Panc1 (cell line): ENCODE measurements at regions not wholly inside any gene's neighbourhood (a gene's known extent, or its start where the extent isn't known, plus 50 kb on each side); places are given as distances from the start of the nearest gene placed in this dataset.

Experiments
- CTCF ChIP-seq: fragments of 450-650 bp; IDR thresholded peaks from 2 replicates; pipeline ENCODE4 v1.5.1; 2017; ENCODE audit warnings: mild to moderate bottlenecking
- POLR2AphosphoS5 ChIP-seq: IDR thresholded peaks from 2 replicates; pipeline ENCODE4 v1.6.1; 2012; ENCODE audit warnings: mild to moderate bottlenecking, low read depth, low read length, moderate library complexity
- REST ChIP-seq, 2 experiments: IDR thresholded peaks; 2 replicates each; pipeline ENCODE4 v1.6.1; 2011 to 2012; ENCODE audit warnings: low read depth in 2 of 2, control low read depth in 1 of 2, low read length in 1 of 2, mild to moderate bottlenecking in 1 of 2, moderate library complexity in 1 of 2; ENCODE audit not compliant: insufficient read depth in 1 of 2
- TCF7L2 ChIP-seq: IDR thresholded peaks from 2 replicates; pipeline ENCODE4 v1.6.1; 2011; ENCODE audit warnings: mild to moderate bottlenecking, low read depth, low read length, inconsistent platforms

GRCh38 chrX:39289827-39290226 is 488.6 kb downstream of the MID1IP1 start:
- TF ChIP-seq CTCF (no peak), REST (IDR thresholded peaks at IDR 0.05; ENCODE audit: insufficient read depth in 1 of 2, low read depth in 2 of 2, low read length in 1 of 2) (no peak), POLR2AphosphoS5 (no peak), TCF7L2 (no peak)
